GM23248 (cell line): ENCODE measurements at regions not wholly inside any gene's neighbourhood (a gene's known extent, or its start where the extent isn't known, plus 50 kb on each side); places are given as distances from the start of the nearest gene placed in this dataset.
"Not testable (repeated sequence)": the region's sequence is repeated elsewhere in the genome, so short reads cannot be mapped to it uniquely, and the experiment has no call there.

Source experiments
- DNase-seq: peaks from one replicate; pipeline ENCODE4 v3.0.0-alpha.2; 2015
- H2AFZ ChIP-seq: fragments of 200-600 bp; sonication (generic); 2 replicates; pipeline ENCODE4 v1.6.1; 2016; ENCODE audit warnings: antibody characterized with exemption
- H3F3A ChIP-seq: fragments of 200-600 bp; sonication (generic); 2 replicates; pipeline ENCODE4 v1.6.1; 2016; ENCODE audit warnings: mild to moderate bottlenecking, antibody characterized with exemption, mixed run types; ENCODE audit not compliant: insufficient read depth
- H3K27ac ChIP-seq: fragments of 200-600 bp; sonication (generic); 2 replicates; pipeline ENCODE4 v1.5.1; 2016; ENCODE audit warnings: mild to moderate bottlenecking
- H3K27me3 ChIP-seq: fragments of 200-600 bp; sonication (generic); replicated peaks from 2 replicates; pipeline ENCODE4 v1.6.1; 2016; ENCODE audit warnings: mild to moderate bottlenecking; ENCODE audit not compliant: insufficient read depth
- H3K36me3 ChIP-seq: fragments of 200-600 bp; sonication (generic); 2 replicates; pipeline ENCODE4 v1.6.1; 2016; ENCODE audit warnings: low read depth, mild to moderate bottlenecking
- H3K4me1 ChIP-seq: fragments of 200-600 bp; sonication (generic); 2 replicates; pipeline ENCODE4 v1.6.1; 2016; ENCODE audit warnings: mild to moderate bottlenecking; ENCODE audit not compliant: insufficient read depth
- H3K4me2 ChIP-seq: fragments of 200-600 bp; sonication (generic); one replicate; pipeline ENCODE4 v1.6.1; 2016; ENCODE audit warnings: mild to moderate bottlenecking; ENCODE audit not compliant: unreplicated experiment
- H3K4me3 ChIP-seq: fragments of 200-600 bp; sonication (generic); 2 replicates; pipeline ENCODE4 v1.5.1; 2016; ENCODE audit warnings: mild to moderate bottlenecking
- H3K79me2 ChIP-seq: fragments of 200-600 bp; sonication (generic); 2 replicates; pipeline ENCODE4 v1.6.1; 2016; ENCODE audit warnings: mild to moderate bottlenecking; ENCODE audit not compliant: insufficient read depth
- H3K9ac ChIP-seq: fragments of 200-600 bp; sonication (generic); 2 replicates; pipeline ENCODE4 v1.6.1; 2016; ENCODE audit warnings: mild to moderate bottlenecking
- H3K9me2 ChIP-seq: fragments of 200-600 bp; sonication (generic); 2 replicates; pipeline ENCODE4 v1.6.1; 2016; ENCODE audit warnings: mixed run types, mild to moderate bottlenecking, moderate library complexity; ENCODE audit not compliant: insufficient read depth
- H3K9me3 ChIP-seq: fragments of 200-600 bp; sonication (generic); one replicate; pipeline ENCODE4 v1.6.1; 2017; ENCODE audit warnings: low read depth
- H4K20me1 ChIP-seq: fragments of 200-600 bp; sonication (generic); 2 replicates; pipeline ENCODE4 v1.6.0; 2016; ENCODE audit not compliant: insufficient read depth
- EZH2 ChIP-seq: fragments of 200-600 bp; sonication (generic); IDR thresholded peaks from 2 replicates; pipeline ENCODE4 v1.6.1; 2018; ENCODE audit warnings: antibody characterized with exemption, mild to moderate bottlenecking; ENCODE audit not compliant: insufficient read depth, poor library complexity, severe bottlenecking
- EZH2phosphoT487 ChIP-seq: fragments of 200-600 bp; sonication (generic); IDR thresholded peaks from 2 replicates; pipeline ENCODE4 v1.6.1; 2018; ENCODE audit warnings: antibody characterized with exemption, moderate library complexity, mild to moderate bottlenecking, low read depth; ENCODE audit not compliant: insufficient read depth
- WGBS, 2 experiments: methylation state at CpG; one replicate each; pipeline ENCODE4 v1.1.6; 2015 to 2017; ENCODE audit warnings: low lambda C conversion rate in 2 of 2, low coverage in 1 of 2; ENCODE audit errors: missing lambda C conversion rate in 2 of 2; 5-methylcytosine and 5-hydroxymethylcytosine counted together
- in situ Hi-C: fragments of 300-500 bp; cut with MboI; formaldehyde crosslinking; loops from 2 replicates; pipeline ENCODE4 v1.15.0; 2020

DNA sequence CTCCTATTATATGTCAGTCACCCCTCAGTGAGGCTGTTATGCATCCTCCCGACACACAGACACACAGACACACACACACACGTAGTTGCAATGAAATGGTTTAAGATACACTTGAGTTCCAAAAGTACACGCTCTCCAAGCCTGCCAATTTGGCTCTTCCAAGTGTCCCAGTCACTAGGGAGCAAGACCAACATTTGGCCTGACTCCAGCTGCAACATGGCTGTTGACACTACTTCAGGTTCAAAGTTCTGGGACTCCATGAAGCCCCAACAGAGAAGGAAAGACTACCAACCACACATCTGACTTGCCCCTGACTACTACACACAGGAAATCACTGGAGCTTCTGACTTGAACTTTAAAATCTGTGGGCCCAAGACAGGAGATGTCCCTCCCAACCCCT, 128.1 kb upstream of the KCNJ18 start:
- H3F3A ChIP-seq, result no peaks in the 10 kb centered on the region
- H3K4me1 ChIP-seq, result no peaks in the 10 kb centered on the region
- no peak overlapping the region for H3K27ac ChIP-seq
- H3K27me3 ChIP-seq, result no peaks in the 10 kb centered on the region
- WGBS, 2 experiments, result 65 to 74% methylated on average over 3 of the region's 3 CpGs
- in situ Hi-C loops, result loop anchor here (25.0 kb wide), 2 partner anchors 102 to 173 kb away; no protein-coding TSS in a partner anchor
- H4K20me1 ChIP-seq, result no peaks in the 10 kb centered on the region
- H3K79me2 ChIP-seq, result no peaks in the 10 kb centered on the region
- no peak overlapping the region for H3K4me2 ChIP-seq
- no peak overlapping the region for H3K9ac ChIP-seq
- no peak for DNase-seq
- H3K4me3 ChIP-seq, result no peak overlapping the region
- H3K9me2 ChIP-seq, result no peaks in the 10 kb centered on the region
- no peak overlapping the region for H2AFZ ChIP-seq
- no peaks in the 10 kb centered on the region for H3K9me3 ChIP-seq
- no peak for TF ChIP-seq EZH2phosphoT487
- TF ChIP-seq EZH2, result no peak
- no peaks in the 10 kb centered on the region for H3K36me3 ChIP-seq

DNA sequence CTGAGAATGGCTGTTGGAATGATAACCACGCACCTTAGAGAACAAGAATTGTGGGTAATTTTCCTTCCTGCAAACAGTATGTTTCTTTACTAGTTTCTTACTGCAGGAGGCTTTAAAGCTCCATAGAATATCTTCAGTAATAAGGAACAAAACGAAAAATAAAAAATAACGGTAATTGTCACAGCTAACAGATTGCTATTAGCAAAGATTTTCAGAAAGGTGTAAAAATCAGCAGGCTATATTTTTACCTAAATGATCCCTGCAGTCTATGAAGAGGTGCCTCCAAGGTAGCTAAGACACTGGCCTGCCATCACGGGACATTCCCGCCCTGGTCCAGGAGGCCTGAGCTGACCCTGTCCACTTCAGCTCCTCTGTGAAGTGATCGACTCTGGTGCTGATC, 127.6 kb upstream of the KCNJ18 start:
- H3K4me1 ChIP-seq, H3K9me3 ChIP-seq, H2AFZ ChIP-seq, DNase-seq, H3K9me2 ChIP-seq, H3K27ac ChIP-seq, H3K9ac ChIP-seq, H3K27me3 ChIP-seq, H3F3A ChIP-seq, H4K20me1 ChIP-seq, H3K4me2 ChIP-seq, H3K4me3 ChIP-seq, H3K36me3 ChIP-seq, H3K79me2 ChIP-seq: not testable (repeated sequence)
- in situ Hi-C loops, result loop anchor here (25.0 kb wide), 2 partner anchors 102 to 173 kb away; no protein-coding TSS in a partner anchor
- WGBS, 2 experiments, result 90% methylated on average over 6 of the region's 6 CpGs

DNA sequence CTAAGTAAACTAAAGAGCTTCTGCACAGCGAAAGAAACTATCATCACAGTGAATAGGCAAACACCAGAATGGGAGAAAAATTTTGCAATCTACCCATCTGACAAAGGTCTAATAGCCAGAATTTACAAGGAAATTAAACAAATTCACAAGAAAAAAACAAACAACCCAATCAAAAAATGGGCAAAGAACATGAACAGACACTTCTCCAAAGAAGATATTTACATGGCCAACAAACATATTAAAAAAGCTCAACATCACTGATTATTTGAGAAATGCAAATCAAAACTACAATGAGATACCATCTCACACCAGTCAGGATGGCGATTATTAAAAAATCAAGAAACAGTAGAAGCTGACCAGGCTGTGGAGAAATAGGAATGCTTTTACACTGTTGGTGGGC, 121.9 kb upstream of the KCNJ18 start:
- H3K27me3 ChIP-seq, DNase-seq, H3K4me1 ChIP-seq, H4K20me1 ChIP-seq, H3K4me2 ChIP-seq, H3F3A ChIP-seq, H2AFZ ChIP-seq, H3K4me3 ChIP-seq, H3K9me2 ChIP-seq, H3K36me3 ChIP-seq, H3K9me3 ChIP-seq, H3K79me2 ChIP-seq, H3K27ac ChIP-seq, H3K9ac ChIP-seq: not testable (repeated sequence)
- WGBS, 2 experiments, result 60 to 66% methylated on average over 2 of the region's 2 CpGs
- in situ Hi-C loops, result loop anchor here (25.0 kb wide), 2 partner anchors 108 to 167 kb away; no protein-coding TSS in a partner anchor

DNA sequence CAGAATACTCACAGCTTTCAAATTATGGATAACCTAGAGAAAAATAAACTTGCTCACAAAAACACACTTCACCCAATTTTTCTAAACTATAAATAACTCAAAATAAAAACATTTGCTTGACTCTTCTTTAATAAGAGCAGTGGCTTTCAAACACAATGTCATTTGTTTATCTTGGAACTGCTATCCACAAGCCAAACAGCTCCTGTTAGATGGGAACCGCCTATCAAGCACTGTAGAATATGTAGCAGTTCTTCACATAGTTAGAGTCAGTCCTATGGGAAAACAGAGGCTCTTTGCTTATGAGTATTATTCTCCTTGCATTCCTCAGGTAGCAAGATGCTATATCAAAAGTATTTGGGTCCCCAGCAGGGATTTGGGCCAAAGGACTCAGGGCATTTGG, 120.2 kb upstream of the KCNJ18 start:
- DNase-seq, H3K27me3 ChIP-seq, H3K4me3 ChIP-seq, H3K79me2 ChIP-seq, H3K27ac ChIP-seq, H3K9me3 ChIP-seq, H3K9ac ChIP-seq, H3K4me1 ChIP-seq, H3K4me2 ChIP-seq, H2AFZ ChIP-seq, H4K20me1 ChIP-seq, H3K36me3 ChIP-seq, H3F3A ChIP-seq, H3K9me2 ChIP-seq: not testable (repeated sequence)
- 88 to 97% methylated on average over 1 of the region's 1 CpG for WGBS, 2 experiments
- in situ Hi-C loops, result loop anchor here (25.0 kb wide), 2 partner anchors 110 to 165 kb away; no protein-coding TSS in a partner anchor

DNA sequence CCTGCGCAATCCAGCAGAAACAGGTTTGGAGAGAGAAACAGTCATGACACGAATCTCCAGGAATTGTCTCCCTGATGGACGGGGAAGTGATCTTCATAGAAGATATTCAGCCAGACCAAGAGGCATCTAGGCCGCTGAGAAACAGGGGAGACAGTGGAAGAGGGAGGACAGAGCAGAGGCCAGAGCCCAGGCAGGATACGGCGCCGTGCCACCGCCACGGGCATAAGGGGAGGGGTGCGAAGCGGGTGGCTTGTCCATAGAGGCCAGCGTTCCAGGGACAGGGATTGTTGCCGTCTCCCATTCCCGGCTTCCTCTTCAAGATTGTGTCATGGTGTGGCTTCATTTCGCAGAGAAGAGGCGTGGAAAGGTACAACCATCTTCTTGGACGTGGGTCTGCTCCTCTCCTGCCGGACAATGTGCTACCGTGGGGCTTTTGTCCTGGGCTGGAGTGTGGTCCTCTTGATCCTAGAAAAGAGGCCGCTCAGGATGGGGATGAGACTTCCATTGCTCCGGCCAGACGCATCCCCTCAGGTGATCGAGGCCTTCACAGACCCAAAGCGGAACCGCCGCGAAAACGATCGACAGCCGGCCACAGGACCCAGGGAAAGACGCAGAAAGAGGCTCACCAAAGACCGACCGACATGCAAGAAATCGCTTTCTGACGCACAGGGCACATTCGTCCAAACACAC, 118.9 kb upstream of the KCNJ18 start:
- DNase-seq, H3K4me1 ChIP-seq, H4K20me1 ChIP-seq, H3K27ac ChIP-seq, H3F3A ChIP-seq, H3K79me2 ChIP-seq, H3K9me2 ChIP-seq, H3K9me3 ChIP-seq, H3K36me3 ChIP-seq, H3K27me3 ChIP-seq: not testable (repeated sequence)
- in situ Hi-C loops, result loop anchor here (25.0 kb wide), 2 partner anchors 111 to 164 kb away; no protein-coding TSS in a partner anchor
- peak overlapping the region; percentile 94 for H2AFZ ChIP-seq
- peak overlapping the region; percentile 88 for H3K9ac ChIP-seq
- H3K4me2 ChIP-seq, result peak overlapping the region; percentile 85
- WGBS, 2 experiments, result 77 to 82% methylated on average over 35 to 36 of the region's 36 CpGs
- H3K4me3 ChIP-seq, result peak overlapping the region; percentile 93
